NCI-H128 (cell line): ENCODE measurements at regions not wholly inside any gene's neighbourhood (a gene's known extent, or its start where the extent isn't known, plus 50 kb on each side); places are given as distances from the start of the nearest gene placed in this dataset.

Experiments used
- DNase-seq: peaks from one replicate; lab custom pipeline; 2025; ENCODE audit not compliant: unreplicated experiment; lab: John Stamatoyannopoulos, UW

- DNase-seq = no peak
These were observed 179.4 kb downstream of the RHOU start for GRCh38 chr1:228914700-228915099.

- DNase-seq = no peak
These were observed 182.1 kb downstream of the RHOU start for GRCh38 chr1:228917342-228917741.

GRCh38 chr1:228917755-228918154 is 182.5 kb downstream of the RHOU start:
- no peak for DNase-seq

GRCh38 chr1:228918335-228918734 is 183.1 kb downstream of the RHOU start:
- DNase-seq = no peak

- no peak for DNase-seq
These were observed 184.6 kb downstream of the RHOU start for GRCh38 chr1:228919914-228920313.

GRCh38 chr1:228920831-228921230 is 185.6 kb downstream of the RHOU start:
- no peak for DNase-seq

- no peak for DNase-seq
These were observed 186.2 kb downstream of the RHOU start for GRCh38 chr1:228921481-228921880.

GRCh38 chr1:228922722-228923376 is 187.6 kb downstream of the RHOU start:
- DNase-seq = no peak

GRCh38 chr1:228923973-228924686 is 188.9 kb downstream of the RHOU start:
- DNase-seq = no peak

- DNase-seq = no peak
These were observed 190.4 kb downstream of the RHOU start for GRCh38 chr1:228925691-228926090.

GRCh38 chr1:228927421-228927820 is 192.1 kb downstream of the RHOU start:
- no peak for DNase-seq

- DNase-seq = no peak
These were observed 192.9 kb downstream of the RHOU start for GRCh38 chr1:228927946-228928898.

- DNase-seq = no peak
These were observed 194.3 kb downstream of the RHOU start for GRCh38 chr1:228929476-228930027.

- DNase-seq = no peak
These were observed 195.2 kb downstream of the RHOU start for GRCh38 chr1:228930479-228930957.

GRCh38 chr1:228933753-228934152 is 198.5 kb downstream of the RHOU start:
- no peak for DNase-seq

- no peak for DNase-seq
These were observed 200.0 kb downstream of the RHOU start for GRCh38 chr1:228935198-228935663.

GRCh38 chr1:228935855-228936727 is 200.8 kb downstream of the RHOU start:
- DNase-seq = no peak

- no peak for DNase-seq
These were observed 201.6 kb downstream of the RHOU start for GRCh38 chr1:228936881-228937280.

- DNase-seq = no peak
These were observed 202.1 kb downstream of the RHOU start for GRCh38 chr1:228937351-228937750.
